DND-41 (cell line): ENCODE measurements at regions not wholly inside any gene's neighbourhood (a gene's known extent, or its start where the extent isn't known, plus 50 kb on each side); places are given as distances from the start of the nearest gene placed in this dataset.

ENCODE experiments used
- CTCF ChIP-seq: IDR thresholded peaks from 2 replicates; pipeline ENCODE4 v1.5.1; 2012; ENCODE audit warnings: borderline replicate concordance, low read length, moderate library complexity, mild to moderate bottlenecking; ENCODE audit not compliant: poor library complexity, severe bottlenecking; ENCODE audit errors: extremely low read depth
- EZH2 ChIP-seq: IDR thresholded peaks from 3 replicates; pipeline ENCODE4 v1.6.1; 2012; ENCODE audit warnings: borderline replicate concordance, low read depth, mild to moderate bottlenecking, moderate library complexity, low read length, inconsistent platforms; ENCODE audit not compliant: severe bottlenecking

DNA sequence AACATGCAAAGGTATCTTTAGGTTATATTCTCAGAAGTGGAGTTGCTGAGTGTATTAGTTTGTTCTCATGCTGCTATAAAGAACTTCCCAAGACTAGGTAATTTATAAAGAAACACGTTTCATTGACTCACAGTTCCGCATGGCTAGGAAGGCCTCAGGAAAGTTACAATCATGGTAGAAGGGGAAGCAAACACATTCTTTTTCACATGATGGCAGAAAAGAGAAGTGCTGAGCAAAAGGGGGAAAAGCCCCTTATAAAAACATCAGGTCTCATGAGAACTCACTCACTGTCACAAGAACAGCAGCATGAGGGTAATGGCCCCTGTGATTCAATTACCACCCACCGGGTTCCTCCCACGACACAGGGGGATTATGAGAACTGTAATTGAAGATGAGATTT is 163.6 kb upstream of the PRLR start:
- no peak for TF ChIP-seq CTCF
- TF ChIP-seq EZH2: no peak
